ENCODE measurements at regions not wholly inside any gene's neighbourhood (a gene's known extent, or its start where the extent isn't known, plus 50 kb on each side); places are given as distances from the start of the nearest gene placed in this dataset.

DNA sequence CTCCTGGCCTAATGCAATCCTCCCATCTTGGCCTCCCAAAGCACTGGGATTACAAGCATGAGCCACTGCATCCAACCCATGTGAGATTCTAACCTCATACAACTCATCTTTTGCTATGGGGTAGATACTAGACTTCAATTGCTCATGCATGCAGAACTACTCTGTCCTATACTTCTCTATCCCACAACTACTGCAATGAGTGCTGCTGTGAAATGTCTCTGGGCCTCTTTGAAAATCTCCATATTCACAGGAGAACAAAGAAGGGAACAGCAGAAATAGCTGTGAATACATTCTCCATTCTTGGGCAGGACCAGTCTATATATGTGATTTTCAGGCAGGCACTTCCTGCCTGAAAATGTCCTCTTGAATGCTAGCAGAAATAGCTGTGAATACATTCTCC is 220.7 kb upstream of the GRIP1 start:
- no peak overlapping the region for H3K4me3 ChIP-seq
- H3K9me3 ChIP-seq, result no peaks in the 10 kb centered on the region
- no peaks in the 10 kb centered on the region for H3K27me3 ChIP-seq
- TF ChIP-seq, protein P1, sequence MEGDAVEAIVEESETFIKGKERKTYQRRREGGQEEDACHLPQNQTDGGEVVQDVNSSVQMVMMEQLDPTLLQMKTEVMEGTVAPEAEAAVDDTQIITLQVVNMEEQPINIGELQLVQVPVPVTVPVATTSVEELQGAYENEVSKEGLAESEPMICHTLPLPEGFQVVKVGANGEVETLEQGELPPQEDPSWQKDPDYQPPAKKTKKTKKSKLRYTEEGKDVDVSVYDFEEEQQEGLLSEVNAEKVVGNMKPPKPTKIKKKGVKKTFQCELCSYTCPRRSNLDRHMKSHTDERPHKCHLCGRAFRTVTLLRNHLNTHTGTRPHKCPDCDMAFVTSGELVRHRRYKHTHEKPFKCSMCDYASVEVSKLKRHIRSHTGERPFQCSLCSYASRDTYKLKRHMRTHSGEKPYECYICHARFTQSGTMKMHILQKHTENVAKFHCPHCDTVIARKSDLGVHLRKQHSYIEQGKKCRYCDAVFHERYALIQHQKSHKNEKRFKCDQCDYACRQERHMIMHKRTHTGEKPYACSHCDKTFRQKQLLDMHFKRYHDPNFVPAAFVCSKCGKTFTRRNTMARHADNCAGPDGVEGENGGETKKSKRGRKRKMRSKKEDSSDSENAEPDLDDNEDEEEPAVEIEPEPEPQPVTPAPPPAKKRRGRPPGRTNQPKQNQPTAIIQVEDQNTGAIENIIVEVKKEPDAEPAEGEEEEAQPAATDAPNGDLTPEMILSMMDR (IDR thresholded peaks at IDR 0.05), result no peak
- TF ChIP-seq POLR2A (IDR thresholded peaks at IDR 0.05) (no peak), EP300 (IDR thresholded peaks at IDR 0.05) (no peak)
- DNase-seq (ENCODE audit: low spot score in 2 of 2), result no peak
- no peak overlapping the region for H3K27ac ChIP-seq
- peaks cover 0 to 7% (median 3%) of the 10 kb centered on the region in 4 donors for H3K4me1 ChIP-seq
- no peaks in the 10 kb centered on the region for H3K36me3 ChIP-seq

DNA sequence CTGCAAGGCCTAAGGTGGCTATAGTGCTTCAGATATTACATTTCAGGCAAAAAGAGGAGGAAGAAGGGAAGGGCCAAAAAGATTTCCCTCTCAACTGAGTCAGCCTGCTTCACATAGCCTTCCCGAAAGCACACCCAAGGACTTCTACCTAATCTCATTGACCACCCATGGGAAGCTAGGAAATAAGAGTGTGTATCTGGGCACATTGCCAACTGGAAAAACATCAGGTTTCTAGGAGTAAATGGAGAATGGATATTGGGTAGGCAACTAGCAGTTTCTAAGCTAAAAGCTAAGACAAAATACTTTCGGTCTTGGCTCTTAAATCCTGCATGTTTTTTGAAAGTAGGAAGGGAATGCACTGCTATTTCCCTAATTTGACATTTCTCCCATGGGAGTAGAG is 221.7 kb upstream of the GRIP1 start:
- no peaks in the 10 kb centered on the region for H3K36me3 ChIP-seq
- WGBS, 2 donors, result 55 to 64% methylated on average over 2 of the region's 2 CpGs
- H3K4me3 ChIP-seq, result no peak overlapping the region
- TF ChIP-seq, protein P1 (IDR thresholded peaks at IDR 0.05), result no peak
- TF ChIP-seq POLR2A (IDR thresholded peaks at IDR 0.05) (no peak), EP300 (IDR thresholded peaks at IDR 0.05) (no peak)
- H3K4me1 ChIP-seq, result peaks cover 0 to 7% (median 3%) of the 10 kb centered on the region in 4 donors
- DNase-seq (ENCODE audit: low spot score in 2 of 2), result no peak
- H3K27ac ChIP-seq, result no peak overlapping the region
- H3K9me3 ChIP-seq, result no peaks in the 10 kb centered on the region
- H3K27me3 ChIP-seq, result no peaks in the 10 kb centered on the region

DNA sequence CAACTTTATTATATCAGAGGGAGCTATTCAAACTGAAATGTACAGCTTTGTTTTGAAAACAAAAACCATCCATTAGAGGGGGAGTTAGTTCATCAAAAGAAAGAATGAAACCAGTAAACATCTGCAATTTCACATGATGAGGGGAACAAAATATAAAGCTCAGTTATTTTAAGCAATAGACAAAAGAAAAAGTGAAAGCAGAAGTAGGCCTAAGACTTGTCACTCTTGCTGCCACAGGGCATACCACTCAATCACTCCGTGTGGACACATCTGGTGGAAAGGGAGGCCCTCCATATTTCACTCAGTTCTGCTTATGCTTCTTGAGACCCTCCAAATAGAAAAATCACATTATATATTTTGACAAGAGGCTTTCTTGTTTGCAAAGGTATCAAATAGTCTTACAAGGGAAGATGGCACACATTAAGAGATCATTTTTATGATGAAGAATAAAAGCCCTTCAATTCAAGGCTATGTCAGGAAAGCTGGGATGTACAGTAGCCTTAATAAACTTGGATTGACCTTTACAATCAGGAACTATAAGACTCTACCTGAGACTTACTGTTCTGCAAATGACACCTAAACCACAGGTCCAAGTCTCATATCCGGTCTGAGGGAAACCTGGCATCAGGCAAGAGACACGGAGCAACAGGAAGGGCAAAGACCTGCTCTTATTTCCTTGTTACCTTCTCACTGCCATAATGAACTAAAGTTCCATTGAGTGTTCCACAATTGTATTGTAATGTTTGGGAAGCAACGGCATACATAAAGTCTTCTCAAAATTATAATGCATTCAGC is 222.5 kb upstream of the GRIP1 start:
- Histone ChIP-seq H3K4me1 (peaks cover 0 to 7% (median 3%) of the 10 kb centered on the region in 4 donors), H3K36me3 (no peaks in the 10 kb centered on the region), H3K27ac (no peak overlapping the region), H3K27me3 (no peaks in the 10 kb centered on the region), H3K4me3 (no peak overlapping the region), H3K9me3 (no peaks in the 10 kb centered on the region)
- TF ChIP-seq EP300 (IDR thresholded peaks at IDR 0.05), result no peak
- TF ChIP-seq, protein P1 (IDR thresholded peaks at IDR 0.05), result no peak
- no peak for TF ChIP-seq POLR2A (IDR thresholded peaks at IDR 0.05)
- no peak for DNase-seq (ENCODE audit: low spot score in 2 of 2)
- WGBS, 2 donors, result 69 to 78% methylated on average over 4 of the region's 4 CpGs

DNA sequence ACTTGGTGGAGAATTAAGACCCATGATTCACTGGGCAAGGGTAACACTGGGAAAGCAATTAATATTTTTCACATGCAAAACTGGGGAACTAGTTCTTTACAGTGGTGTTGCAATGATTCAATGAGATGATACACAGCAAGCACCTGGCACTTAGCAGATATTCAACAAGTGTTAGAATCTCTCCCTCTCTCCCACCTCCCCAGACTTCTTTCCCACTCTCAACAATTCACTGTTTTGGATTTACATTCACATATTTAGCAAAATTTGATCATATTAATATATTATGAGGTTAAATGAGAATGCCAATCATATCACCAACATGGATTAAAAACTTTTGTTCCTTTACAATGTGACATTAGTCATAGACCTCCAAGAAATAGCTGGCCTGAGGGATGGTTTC is 223.1 kb upstream of the GRIP1 start:
- Histone ChIP-seq H3K4me1 (peaks cover 0 to 7% (median 3%) of the 10 kb centered on the region in 4 donors), H3K27me3 (no peaks in the 10 kb centered on the region), H3K4me3 (no peak overlapping the region), H3K27ac (no peak overlapping the region), H3K9me3 (no peaks in the 10 kb centered on the region), H3K36me3 (no peaks in the 10 kb centered on the region)
- DNase-seq (ENCODE audit: low spot score in 2 of 2), result no peak
- TF ChIP-seq POLR2A (IDR thresholded peaks at IDR 0.05) (no peak), EP300 (IDR thresholded peaks at IDR 0.05) (no peak)
- TF ChIP-seq, protein P1 (IDR thresholded peaks at IDR 0.05), result no peak

DNA sequence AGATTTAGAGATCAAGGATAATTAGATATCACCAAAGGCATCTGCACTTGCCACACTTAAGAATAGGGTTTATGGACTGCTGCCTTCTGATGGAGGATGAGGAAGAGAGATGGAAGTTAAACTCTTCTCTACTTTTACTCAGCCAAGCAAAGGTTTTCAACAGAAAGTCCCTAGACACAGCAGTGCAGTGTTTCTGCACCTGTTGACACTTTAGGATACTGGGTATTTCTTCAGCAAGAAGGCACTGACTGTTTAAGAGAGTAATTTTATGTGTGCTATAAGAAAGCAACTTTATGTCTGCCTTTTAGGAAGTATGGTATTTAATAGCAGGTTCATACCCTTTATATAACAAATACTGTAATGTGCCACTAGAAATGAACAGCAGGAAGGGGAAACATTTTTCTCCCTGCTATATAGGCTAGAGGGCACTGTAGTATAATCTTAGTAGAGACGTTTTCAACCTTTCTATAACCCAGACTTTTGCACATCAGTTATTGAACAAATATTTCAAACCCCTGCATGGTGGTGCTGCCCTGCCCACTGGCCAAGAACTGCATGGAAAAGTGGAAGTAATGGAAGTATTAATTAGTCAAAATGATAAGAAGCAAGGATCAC is 225.0 kb upstream of the GRIP1 start:
- Histone ChIP-seq H3K27me3 (no peaks in the 10 kb centered on the region), H3K27ac (no peak overlapping the region), H3K9me3 (no peaks in the 10 kb centered on the region), H3K36me3 (no peaks in the 10 kb centered on the region), H3K4me3 (no peak overlapping the region), H3K4me1 (peaks cover 0 to 7% (median 3%) of the 10 kb centered on the region in 4 donors)
- WGBS, 2 donors, result 3% methylated on average over 1 of the region's 1 CpG
- TF ChIP-seq POLR2A (IDR thresholded peaks at IDR 0.05) (no peak), EP300 (IDR thresholded peaks at IDR 0.05) (no peak)
- TF ChIP-seq, protein P1 (IDR thresholded peaks at IDR 0.05), result no peak
- no peak for DNase-seq (ENCODE audit: low spot score in 2 of 2)

All from tibial nerve (tissue), 4 donors.